Lower lobe of right lung (tissue), 2 donors: ENCODE measurements at regions not wholly inside any gene's neighbourhood (a gene's known extent, or its start where the extent isn't known, plus 50 kb on each side); places are given as distances from the start of the nearest gene placed in this dataset.

ENCODE experiments used
- ATAC-seq, 2 donors: fragments of 200-7000 bp; cut with Tn5 transposase; one replicate each; pipeline ENCODE4 v1.9.1; 2020 to 2022; ENCODE audit warnings: mild to moderate bottlenecking in 2 of 2, moderate library complexity in 2 of 2
- DNase-seq: peaks from one replicate; pipeline ENCODE4 v3.0.0-alpha.2; 2020
- H3K27ac ChIP-seq: fragments of 200-600 bp; one replicate; pipeline ENCODE4 v1.8.0; 2022
- H3K27me3 ChIP-seq: fragments of 200-600 bp; one replicate; pipeline ENCODE4 v1.8.0; 2022; ENCODE audit warnings: low read depth
- H3K36me3 ChIP-seq: fragments of 200-600 bp; one replicate; pipeline ENCODE4 v1.8.0; 2022; ENCODE audit warnings: mild to moderate bottlenecking
- H3K4me1 ChIP-seq: fragments of 200-600 bp; one replicate; pipeline ENCODE4 v1.8.0; 2022
- H3K4me3 ChIP-seq: fragments of 200-600 bp; one replicate; pipeline ENCODE4 v1.8.0; 2022; ENCODE audit warnings: mild to moderate bottlenecking
- H3K9me3 ChIP-seq: fragments of 200-600 bp; one replicate; pipeline ENCODE4 v1.8.0; 2022
- intact Hi-C: fragments of 100-400 bp; cut with DNase I; formaldehyde crosslinking; loops from one replicate; pipeline ENCODE4 v1.11.0; 2022
- TF ChIP-seq, protein P1 (sequence below): fragments of 200-600 bp; IDR thresholded peaks from one replicate; pipeline ENCODE4 v1.8.0; 2022; ENCODE audit warnings: antibody characterized with exemption, mild to moderate bottlenecking
- donor health status: DM: no; HTN: yes; CAD: no; lungs with severe emphysema.

DNA sequence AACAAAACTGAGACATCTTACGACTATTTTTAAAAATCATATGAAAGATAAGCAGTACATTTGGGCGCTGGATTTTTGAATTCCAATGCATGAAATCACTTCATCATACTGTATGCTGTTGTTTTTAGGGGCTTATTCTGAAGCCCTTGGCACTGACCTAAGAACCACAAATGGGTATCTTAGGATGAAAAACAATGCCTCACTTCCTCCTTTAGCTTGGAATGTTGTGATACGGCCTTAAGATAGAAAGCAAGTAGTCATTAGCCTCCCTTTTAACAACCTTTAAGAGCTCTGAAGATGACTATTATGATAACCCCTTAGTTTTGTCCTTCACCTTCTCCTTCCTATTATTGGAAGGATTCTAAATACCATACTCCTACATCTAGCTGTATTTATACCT, 289.8 kb downstream of the ARPP21 start:
- H3K9me3 ChIP-seq, result no peaks in the 10 kb centered on the region
- ATAC-seq (no peak), DNase-seq (no peak)
- TF ChIP-seq, protein P1, sequence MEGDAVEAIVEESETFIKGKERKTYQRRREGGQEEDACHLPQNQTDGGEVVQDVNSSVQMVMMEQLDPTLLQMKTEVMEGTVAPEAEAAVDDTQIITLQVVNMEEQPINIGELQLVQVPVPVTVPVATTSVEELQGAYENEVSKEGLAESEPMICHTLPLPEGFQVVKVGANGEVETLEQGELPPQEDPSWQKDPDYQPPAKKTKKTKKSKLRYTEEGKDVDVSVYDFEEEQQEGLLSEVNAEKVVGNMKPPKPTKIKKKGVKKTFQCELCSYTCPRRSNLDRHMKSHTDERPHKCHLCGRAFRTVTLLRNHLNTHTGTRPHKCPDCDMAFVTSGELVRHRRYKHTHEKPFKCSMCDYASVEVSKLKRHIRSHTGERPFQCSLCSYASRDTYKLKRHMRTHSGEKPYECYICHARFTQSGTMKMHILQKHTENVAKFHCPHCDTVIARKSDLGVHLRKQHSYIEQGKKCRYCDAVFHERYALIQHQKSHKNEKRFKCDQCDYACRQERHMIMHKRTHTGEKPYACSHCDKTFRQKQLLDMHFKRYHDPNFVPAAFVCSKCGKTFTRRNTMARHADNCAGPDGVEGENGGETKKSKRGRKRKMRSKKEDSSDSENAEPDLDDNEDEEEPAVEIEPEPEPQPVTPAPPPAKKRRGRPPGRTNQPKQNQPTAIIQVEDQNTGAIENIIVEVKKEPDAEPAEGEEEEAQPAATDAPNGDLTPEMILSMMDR, result no peak
- no peaks in the 10 kb centered on the region for H3K27me3 ChIP-seq
- no peak overlapping the region for H3K27ac ChIP-seq
- H3K4me3 ChIP-seq, result no peak overlapping the region
- intact Hi-C loops, result no loop called here
- H3K36me3 ChIP-seq, result no peaks in the 10 kb centered on the region
- no peaks in the 10 kb centered on the region for H3K4me1 ChIP-seq

DNA sequence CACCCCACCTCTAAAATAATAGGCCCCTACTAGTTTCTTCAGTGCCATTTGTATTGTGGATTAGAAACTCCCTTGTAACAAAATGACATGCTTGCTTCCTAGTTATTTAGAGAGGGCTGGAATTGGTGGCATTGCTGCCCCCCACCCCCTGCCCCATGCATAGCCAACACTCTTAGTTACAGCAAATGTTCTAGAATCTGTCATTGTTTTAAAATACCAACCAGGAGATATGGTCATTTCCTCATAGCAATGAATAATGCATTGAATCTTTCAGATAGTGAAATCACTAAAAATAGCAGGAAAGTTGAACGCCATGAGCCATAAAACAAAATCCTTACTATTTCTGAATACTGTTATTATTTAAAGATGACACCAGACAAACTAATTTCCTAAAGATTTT, 292.5 kb downstream of the ARPP21 start:
- Histone ChIP-seq H3K4me1 (no peaks in the 10 kb centered on the region), H3K9me3 (no peaks in the 10 kb centered on the region), H3K27ac (no peak overlapping the region), H3K4me3 (no peak overlapping the region), H3K27me3 (no peaks in the 10 kb centered on the region), H3K36me3 (no peaks in the 10 kb centered on the region)
- TF ChIP-seq, protein P1, result no peak
- ATAC-seq (no peak), DNase-seq (no peak)
- intact Hi-C loops, result no loop called here

GRCh38 chr3:35932995-35933394, 293.7 kb downstream of the ARPP21 start:
- no peaks in the 10 kb centered on the region for H3K9me3 ChIP-seq
- H3K4me1 ChIP-seq, result no peaks in the 10 kb centered on the region
- H3K4me3 ChIP-seq, result no peak overlapping the region
- TF ChIP-seq, protein P1, result no peak
- peak in 1 of 2 donors; percentile 32 for ATAC-seq
- H3K27ac ChIP-seq, result no peak overlapping the region
- intact Hi-C loops, result no loop called here
- no peaks in the 10 kb centered on the region for H3K36me3 ChIP-seq
- DNase-seq, result no peak
- H3K27me3 ChIP-seq, result no peaks in the 10 kb centered on the region

DNA sequence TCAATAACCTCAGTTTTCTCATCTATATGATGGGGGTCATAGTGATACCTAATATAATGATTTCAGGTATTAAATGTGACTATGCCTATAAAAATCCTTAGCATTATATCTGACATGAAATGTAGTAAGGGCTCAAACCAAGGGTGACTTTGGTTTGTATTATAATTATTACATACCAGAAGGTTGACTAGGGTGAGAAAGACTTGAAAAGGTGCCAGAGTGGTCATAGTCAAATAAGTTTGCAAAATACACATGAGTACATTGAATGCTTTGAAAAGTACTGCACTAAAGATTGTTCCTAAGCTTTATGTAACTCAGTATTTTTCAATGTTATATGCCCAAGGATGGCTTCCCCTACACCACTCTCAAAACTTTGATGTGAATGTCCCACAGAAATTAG, 297.2 kb downstream of the ARPP21 start:
- Histone ChIP-seq H3K9me3 (no peaks in the 10 kb centered on the region), H3K4me1 (no peaks in the 10 kb centered on the region), H3K4me3 (no peak overlapping the region), H3K27me3 (no peaks in the 10 kb centered on the region), H3K36me3 (no peaks in the 10 kb centered on the region), H3K27ac (no peak overlapping the region)
- ATAC-seq (no peak), DNase-seq (no peak)
- TF ChIP-seq, protein P1, result no peak
- intact Hi-C loops, result no loop called here

GRCh38 chr3:35944926-35945710, 305.8 kb downstream of the ARPP21 start:
- no peak overlapping the region for H3K4me3 ChIP-seq
- ATAC-seq, result no peak
- no peaks in the 10 kb centered on the region for H3K4me1 ChIP-seq
- no peaks in the 10 kb centered on the region for H3K9me3 ChIP-seq
- no peaks in the 10 kb centered on the region for H3K27me3 ChIP-seq
- no peak for DNase-seq
- TF ChIP-seq, protein P1, result no peak
- intact Hi-C loops, result no loop called here
- H3K27ac ChIP-seq, result no peak overlapping the region
- H3K36me3 ChIP-seq, result no peaks in the 10 kb centered on the region
